Cardiac fibroblast (primary cell): ENCODE measurements at regions not wholly inside any gene's neighbourhood (a gene's known extent, or its start where the extent isn't known, plus 50 kb on each side); places are given as distances from the start of the nearest gene placed in this dataset.

Source experiments
- DNase-seq, 2 donors: peaks; one replicate each; pipeline versions ENCODE4 v3.0.0 to v3.0.0-alpha.2; 2010; ENCODE audit warnings: low read depth in 2 of 2
- H3K4me3 ChIP-seq, 2 donors: replicated peaks in 1 of 2; 1 replicate in 1 of 2; 2 replicates in 1 of 2; pipeline ENCODE4 v1.5.1; 2011; ENCODE audit warnings: low read depth in 2 of 2, low read length in 2 of 2, mild to moderate bottlenecking in 2 of 2, moderate library complexity in 1 of 2
- CTCF ChIP-seq: IDR thresholded peaks from one replicate; pipeline ENCODE4 v1.5.1; 2011; ENCODE audit warnings: low read depth, mild to moderate bottlenecking, low read length, inconsistent platforms

GRCh38 chr1:195768936-195769335, 839.3 kb downstream of the KCNT2 start:
- DNase-seq, result no peak
- no peak overlapping the region for H3K4me3 ChIP-seq
- TF ChIP-seq CTCF, result no peak

GRCh38 chr1:195768377-195768776, 839.9 kb downstream of the KCNT2 start:
- no peak for DNase-seq
- H3K4me3 ChIP-seq, result no peak overlapping the region
- no peak for TF ChIP-seq CTCF

- TF ChIP-seq CTCF, result no peak
- no peak overlapping the region for H3K4me3 ChIP-seq
- DNase-seq, result peak in 1 of 2 donors; percentile 8
Measured at GRCh38 chr1:195766709-195767108, 841.5 kb downstream of the KCNT2 start.

- TF ChIP-seq CTCF, result no peak
- H3K4me3 ChIP-seq, result no peak overlapping the region
- DNase-seq, result no peak
Measured at GRCh38 chr1:195765099-195765498, 843.1 kb downstream of the KCNT2 start.

GRCh38 chr1:195763907-195764374, 844.3 kb downstream of the KCNT2 start:
- no peak for DNase-seq
- no peak overlapping the region for H3K4me3 ChIP-seq
- no peak for TF ChIP-seq CTCF

- no peak for TF ChIP-seq CTCF
- H3K4me3 ChIP-seq, result no peak overlapping the region
- DNase-seq, result no peak
Measured at GRCh38 chr1:195763146-195763906, 844.9 kb downstream of the KCNT2 start.

- H3K4me3 ChIP-seq, result no peak overlapping the region
- TF ChIP-seq CTCF, result no peak
- no peak for DNase-seq
Measured at GRCh38 chr1:195761104-195761503, 847.1 kb downstream of the KCNT2 start.
